Trophoblast cell (in vitro differentiated cells and primary cell): ENCODE measurements at regions not wholly inside any gene's neighbourhood (a gene's known extent, or its start where the extent isn't known, plus 50 kb on each side); places are given as distances from the start of the nearest gene placed in this dataset.

Experiments used
- DNase-seq, 2 donors: peaks; one replicate each; pipeline ENCODE4 v3.0.0-alpha.2; 2016
- H2AFZ ChIP-seq: 2 replicates; pipeline ENCODE4 v1.6.1; 2013; ENCODE audit warnings: low read length, moderate library complexity, mild to moderate bottlenecking; ENCODE audit not compliant: insufficient read depth, poor library complexity
- H2AK5ac ChIP-seq: 2 replicates; pipeline ENCODE4 v1.6.1; 2013; ENCODE audit warnings: mild to moderate bottlenecking, low read length
- H2BK120ac ChIP-seq: 2 replicates; pipeline ENCODE4 v1.6.1; 2013; ENCODE audit warnings: low read length, mild to moderate bottlenecking, moderate library complexity; ENCODE audit not compliant: insufficient read depth, poor library complexity
- H2BK12ac ChIP-seq: 2 replicates; pipeline ENCODE4 v1.6.1; 2013; ENCODE audit warnings: mild to moderate bottlenecking, low read length, moderate library complexity
- H2BK5ac ChIP-seq: 2 replicates; pipeline ENCODE4 v1.6.1; 2013; ENCODE audit warnings: low read length, low read depth, moderate library complexity, mild to moderate bottlenecking; ENCODE audit not compliant: poor library complexity
- H3K14ac ChIP-seq: 2 replicates; pipeline ENCODE4 v1.6.1; 2013; ENCODE audit warnings: mild to moderate bottlenecking, low read length
- H3K18ac ChIP-seq: 2 replicates; pipeline ENCODE4 v1.6.1; 2013; ENCODE audit warnings: mild to moderate bottlenecking, low read length
- H3K23ac ChIP-seq: 2 replicates; pipeline ENCODE4 v1.6.1; 2013; ENCODE audit warnings: low read length
- H3K27ac ChIP-seq: 2 replicates; pipeline ENCODE4 v1.5.1; 2013; ENCODE audit warnings: low read depth, mild to moderate bottlenecking, inconsistent platforms, low read length, moderate library complexity
- H3K27me3 ChIP-seq: 2 replicates; pipeline ENCODE4 v1.6.1; 2013; ENCODE audit warnings: inconsistent platforms, mild to moderate bottlenecking, low read length, moderate library complexity; ENCODE audit not compliant: insufficient read depth
- H3K36me3 ChIP-seq, 2 experiments: 1 replicate in 1 of 2; 2 replicates in 1 of 2; pipeline ENCODE4 v1.6.1; 2013; ENCODE audit warnings: low read length in 2 of 2, mild to moderate bottlenecking in 2 of 2, moderate library complexity in 1 of 2; ENCODE audit not compliant: insufficient read depth in 2 of 2, control insufficient read depth in 1 of 2
- H3K4ac ChIP-seq: 2 replicates; pipeline ENCODE4 v1.6.1; 2013; ENCODE audit warnings: low read depth, mild to moderate bottlenecking, low read length, moderate library complexity
- H3K4me1 ChIP-seq, 2 experiments: 1 replicate in 1 of 2; 2 replicates in 1 of 2; pipeline ENCODE4 v1.6.1; 2013; ENCODE audit warnings: low read length in 2 of 2, mild to moderate bottlenecking in 2 of 2, moderate library complexity in 1 of 2; ENCODE audit not compliant: insufficient read depth in 2 of 2, control insufficient read depth in 1 of 2
- H3K4me2 ChIP-seq: 2 replicates; pipeline ENCODE4 v1.6.1; 2013; ENCODE audit warnings: inconsistent platforms, mild to moderate bottlenecking, low read length, moderate library complexity
- H3K4me3 ChIP-seq: 2 replicates; pipeline ENCODE4 v1.5.1; 2013; ENCODE audit warnings: mild to moderate bottlenecking, low read depth, low read length, inconsistent platforms
- H3K79me1 ChIP-seq: one replicate; pipeline ENCODE4 v1.6.1; 2013; ENCODE audit warnings: low read length
- H3K79me2 ChIP-seq: 2 replicates; pipeline ENCODE4 v1.6.1; 2013; ENCODE audit warnings: low read length, mild to moderate bottlenecking; ENCODE audit not compliant: control insufficient read depth, insufficient read depth, poor library complexity
- H3K9ac ChIP-seq: 2 replicates; pipeline ENCODE4 v1.6.1; 2013; ENCODE audit warnings: mild to moderate bottlenecking, low read length
- H3K9me3 ChIP-seq: 2 replicates; pipeline ENCODE4 v1.6.1; 2013; ENCODE audit warnings: low read depth, mild to moderate bottlenecking, control low read depth, inconsistent platforms, low read length; ENCODE audit not compliant: insufficient read depth
- H4K12ac ChIP-seq: 2 replicates; pipeline ENCODE4 v1.6.1; 2013; ENCODE audit warnings: low read depth, mild to moderate bottlenecking, low read length, moderate library complexity
- H4K8ac ChIP-seq: 2 replicates; pipeline ENCODE4 v1.6.1; 2013; ENCODE audit warnings: low read depth, mild to moderate bottlenecking, low read length, moderate library complexity
- H4K91ac ChIP-seq: one replicate; pipeline ENCODE4 v1.6.1; 2013; ENCODE audit warnings: low read depth, mild to moderate bottlenecking, low read length, moderate library complexity
- WGBS: extraction: QIAGEN DNeasy Blood & Tissue Kit; methylation state at CpG from one replicate; pipeline ENCODE4 v1.1.7; 2013; ENCODE audit warnings: missing lambda C conversion rate; ENCODE audit not compliant: insufficient read length, insufficient coverage; ENCODE audit errors: extremely low coverage; 5-methylcytosine and 5-hydroxymethylcytosine counted together

DNA sequence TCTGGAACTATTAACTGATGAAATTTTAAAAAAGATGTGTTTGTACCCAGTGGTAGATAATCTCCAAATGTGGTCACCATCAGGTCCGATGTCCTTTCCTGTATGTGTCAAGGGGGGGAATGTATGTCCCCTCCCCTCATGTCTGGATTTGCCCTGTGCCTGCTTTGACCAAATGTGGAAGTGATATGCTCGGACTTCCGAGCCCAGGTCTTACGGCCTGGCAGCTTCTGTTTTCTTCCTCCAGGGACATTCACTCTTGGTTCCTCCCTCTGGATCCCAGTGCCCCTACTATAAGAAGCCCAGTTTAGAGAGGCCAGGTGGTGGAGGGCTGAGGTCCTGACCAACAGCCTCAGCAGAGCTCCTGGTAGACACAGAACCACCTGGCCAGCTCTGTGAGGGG lies 75.5 kb downstream of the CCR1 start:
- no peak for DNase-seq
- Histone ChIP-seq H3K14ac (no peak overlapping the region), H2AFZ (no peak overlapping the region), H3K79me1 (peaks cover 19% of the 10 kb centered on the region), H2BK12ac (peak overlapping the region; percentile 56), H2BK120ac (peak overlapping the region; percentile 21), H3K79me2 (no peaks in the 10 kb centered on the region), H2AK5ac (no peak overlapping the region), H2BK5ac (no peak overlapping the region), H4K12ac (no peak overlapping the region), H4K91ac (peak overlapping the region; percentile 36), H3K18ac (no peak overlapping the region), H3K27ac (no peak overlapping the region), H3K4me3 (no peak overlapping the region), H3K9ac (no peak overlapping the region), H3K4ac (no peak overlapping the region), H3K36me3 (no peaks in the 10 kb centered on the region), H3K4me2 (no peak overlapping the region), H3K4me1 (peaks cover 4 to 11% of the 10 kb centered on the region in 2 experiments), H4K8ac (no peak overlapping the region), H3K23ac (no peak overlapping the region), H3K27me3 (no peaks in the 10 kb centered on the region), H3K9me3 (no peaks in the 10 kb centered on the region)
- WGBS = no CpG with 5 or more reads among the region's 4 CpGs

DNA sequence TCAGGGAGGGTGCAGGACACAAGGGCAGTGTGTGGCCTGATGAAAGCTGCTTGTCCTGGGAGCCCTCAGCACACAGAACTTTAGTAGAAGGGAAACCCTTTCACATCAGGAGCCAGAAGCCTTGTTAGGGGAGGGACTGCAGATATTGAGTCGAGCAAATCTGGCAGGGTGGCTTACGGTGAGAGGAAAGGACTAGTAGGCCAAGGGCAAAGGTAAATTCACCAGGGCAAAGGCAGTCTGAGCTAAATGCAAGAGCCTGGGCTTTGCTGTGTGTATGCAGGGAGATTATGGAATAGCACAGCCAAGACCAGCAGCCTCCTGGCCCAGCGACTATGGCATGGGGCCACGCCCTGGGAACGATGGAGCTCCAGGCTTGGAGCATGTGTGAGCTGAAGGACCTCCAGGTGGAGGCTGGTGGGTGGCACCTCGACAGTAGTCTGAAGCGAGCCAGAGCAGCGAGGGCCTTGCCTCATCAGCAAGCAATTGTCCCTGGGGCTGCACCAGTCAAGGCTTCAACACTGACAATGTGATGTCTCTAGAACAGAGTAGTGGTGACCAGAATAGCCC lies 76.1 kb downstream of the CCR1 start:
- Histone ChIP-seq H2BK5ac (no peak overlapping the region), H2BK12ac (peak overlapping the region; percentile 9), H3K36me3 (no peaks in the 10 kb centered on the region), H3K18ac (peak overlapping the region; percentile 3), H2AK5ac (peak overlapping the region; percentile 11), H3K27me3 (no peaks in the 10 kb centered on the region), H3K9me3 (no peaks in the 10 kb centered on the region), H4K8ac (no peak overlapping the region), H3K27ac (no peak overlapping the region), H3K4me2 (no peak overlapping the region), H2BK120ac (no peak overlapping the region), H4K91ac (peak overlapping the region; percentile 2), H3K4ac (no peak overlapping the region), H2AFZ (no peak overlapping the region), H3K4me3 (no peak overlapping the region), H4K12ac (no peak overlapping the region), H3K4me1 (peaks cover 4 to 11% of the 10 kb centered on the region in 2 experiments), H3K79me1 (peaks cover 19% of the 10 kb centered on the region), H3K14ac (peak overlapping the region; percentile 10), H3K23ac (no peak overlapping the region), H3K79me2 (no peaks in the 10 kb centered on the region), H3K9ac (no peak overlapping the region)
- DNase-seq = peak in 1 of 2 donors; percentile 44
- WGBS = no CpG with 5 or more reads among the region's 8 CpGs

DNA sequence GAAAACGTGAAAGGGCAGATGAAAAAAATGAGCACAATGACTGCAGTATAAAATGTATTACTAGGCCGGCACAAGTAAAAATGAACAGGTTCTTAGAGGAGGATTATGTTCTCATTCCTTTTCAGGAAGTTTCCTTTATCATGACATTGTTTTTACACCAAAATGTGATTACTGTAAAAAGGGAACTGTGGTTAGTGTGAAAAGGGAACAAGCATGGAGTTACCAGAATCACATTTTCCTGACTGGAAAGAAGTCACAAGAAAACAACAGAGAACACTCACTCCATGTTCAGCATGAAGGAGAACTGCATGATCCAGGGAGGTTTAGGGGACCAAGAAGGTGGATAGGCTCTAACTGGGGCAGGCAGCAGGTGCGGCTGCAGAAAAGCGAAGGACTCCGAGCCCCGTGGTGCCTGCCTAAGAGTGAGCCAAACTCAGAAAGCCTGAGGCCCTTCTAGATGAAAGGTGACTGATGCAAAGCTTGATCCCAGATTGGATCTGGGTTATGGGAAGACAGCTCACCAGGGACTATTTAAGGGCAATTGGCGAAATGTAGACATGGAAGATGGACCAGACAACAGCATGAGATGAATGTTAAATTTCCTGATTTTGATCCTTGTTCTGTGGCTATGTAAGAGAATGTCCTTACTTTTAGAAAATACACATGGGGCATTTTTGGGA lies 77.3 kb downstream of the CCR1 start:
- H3K36me3 ChIP-seq = no peaks in the 10 kb centered on the region
- H4K91ac ChIP-seq = no peak overlapping the region
- WGBS = no CpG with 5 or more reads among the region's 7 CpGs

DNA sequence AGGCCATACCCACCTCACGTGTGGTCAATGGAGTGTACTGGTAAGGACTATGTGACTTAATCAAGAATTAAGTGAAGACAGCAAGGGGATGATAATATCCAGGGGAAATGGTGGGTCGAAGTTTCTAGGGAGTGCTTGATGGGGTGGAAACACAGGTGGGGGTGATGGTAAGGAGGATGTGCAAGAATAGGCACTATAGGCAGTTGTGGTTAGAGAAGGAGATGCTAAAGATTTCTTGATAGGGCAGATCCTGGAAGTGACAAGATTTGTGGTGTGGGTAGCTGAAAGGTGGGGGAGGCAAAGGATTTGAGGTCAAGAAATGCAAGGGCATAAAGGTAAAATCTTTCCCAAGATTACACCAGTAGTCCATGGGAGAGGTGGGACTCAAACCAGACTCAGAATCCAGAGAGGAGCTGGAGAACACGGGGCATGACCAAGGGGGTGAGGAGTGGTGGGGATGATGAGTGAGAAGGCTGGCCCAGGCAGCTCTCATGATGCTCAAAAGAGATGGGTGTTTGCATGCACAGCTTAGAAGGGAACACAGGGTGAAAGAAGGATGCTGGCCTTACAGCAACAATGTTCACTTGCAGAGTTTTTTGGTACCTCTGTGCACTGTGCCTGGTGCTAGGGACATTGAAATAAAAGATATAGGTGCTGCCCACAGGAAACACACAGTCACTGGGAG lies 78.4 kb downstream of the CCR1 start:
- no peak overlapping the region for H3K4me2 ChIP-seq
- H3K4me1 ChIP-seq = peaks cover 6 to 15% of the 10 kb centered on the region in 2 experiments
- no peak overlapping the region for H3K9ac ChIP-seq
- H3K14ac ChIP-seq = peak overlapping the region; percentile 19
- no peak overlapping the region for H4K12ac ChIP-seq
- H2BK5ac ChIP-seq = peak overlapping the region; percentile 14
- DNase-seq = no peak
- peak overlapping the region; percentile 96 for H2AK5ac ChIP-seq
- peaks cover 24% of the 10 kb centered on the region for H3K79me1 ChIP-seq
- H3K23ac ChIP-seq = no peak overlapping the region
- no peak overlapping the region for H4K8ac ChIP-seq
- no peak overlapping the region for H2AFZ ChIP-seq
- no peak overlapping the region for H3K27ac ChIP-seq
- H3K4me3 ChIP-seq = no peak overlapping the region
- H3K36me3 ChIP-seq = no peaks in the 10 kb centered on the region
- H3K27me3 ChIP-seq = no peaks in the 10 kb centered on the region
- no peaks in the 10 kb centered on the region for H3K79me2 ChIP-seq
- H2BK120ac ChIP-seq = peak overlapping the region; percentile 48
- peak overlapping the region; percentile 78 for H4K91ac ChIP-seq
- H3K18ac ChIP-seq = peak overlapping the region; percentile 29
- peak overlapping the region; percentile 97 for H2BK12ac ChIP-seq
- H3K9me3 ChIP-seq = no peaks in the 10 kb centered on the region
- H3K4ac ChIP-seq = peak overlapping the region; percentile 14
- WGBS = no CpG with 5 or more reads among the region's 3 CpGs

More for the DNA sequence above, 77.3 kb downstream of the CCR1 start:
- no peak overlapping the region for H2AK5ac ChIP-seq
- DNase-seq = peak; percentile 59 to 74
- no peak overlapping the region for H3K23ac ChIP-seq
- H3K9me3 ChIP-seq = no peaks in the 10 kb centered on the region
- H2BK12ac ChIP-seq = peak overlapping the region; percentile 78
- no peak overlapping the region for H2AFZ ChIP-seq
- H4K12ac ChIP-seq = no peak overlapping the region
- no peak overlapping the region for H3K4ac ChIP-seq
- H2BK120ac ChIP-seq = peak overlapping the region; percentile 48
- no peaks in the 10 kb centered on the region for H3K79me2 ChIP-seq
- H4K8ac ChIP-seq = no peak overlapping the region
- H3K4me2 ChIP-seq = no peak overlapping the region
- peaks cover 19% of the 10 kb centered on the region for H3K79me1 ChIP-seq
- H3K27ac ChIP-seq = no peak overlapping the region
- no peaks in the 10 kb centered on the region for H3K27me3 ChIP-seq
- H2BK5ac ChIP-seq = no peak overlapping the region
- H3K4me1 ChIP-seq = peaks cover 4 to 11% of the 10 kb centered on the region in 2 experiments
- no peak overlapping the region for H3K18ac ChIP-seq
- no peak overlapping the region for H3K4me3 ChIP-seq
- no peak overlapping the region for H3K9ac ChIP-seq
- no peak overlapping the region for H3K14ac ChIP-seq
